Left ventricle myocardium inferior (tissue), 1 donor: ENCODE measurements at regions not wholly inside any gene's neighbourhood (a gene's known extent, or its start where the extent isn't known, plus 50 kb on each side); places are given as distances from the start of the nearest gene placed in this dataset.
"Not testable (repeated sequence)": the region's sequence is repeated elsewhere in the genome, so short reads cannot be mapped to it uniquely, and the experiment has no call there.

Experiments used
- DNase-seq: peaks from one replicate; pipeline ENCODE4 v3.0.0-alpha.2; 2020
- H3K27ac ChIP-seq: fragments of 200-600 bp; replicated peaks from 2 replicates; pipeline ENCODE4 v1.8.0; 2021
- H3K27me3 ChIP-seq: fragments of 200-600 bp; 2 replicates; pipeline ENCODE4 v1.8.0; 2021; ENCODE audit warnings: low read depth
- H3K36me3 ChIP-seq: fragments of 200-600 bp; 2 replicates; pipeline ENCODE4 v1.8.0; 2021
- H3K4me1 ChIP-seq: fragments of 200-600 bp; 2 replicates; pipeline ENCODE4 v1.8.0; 2021
- H3K4me3 ChIP-seq: fragments of 200-600 bp; 2 replicates; pipeline ENCODE4 v1.8.0; 2021; ENCODE audit warnings: mild to moderate bottlenecking, moderate library complexity
- H3K9me3 ChIP-seq: fragments of 200-600 bp; replicated peaks from 2 replicates; pipeline ENCODE4 v1.8.0; 2021
- CTCF ChIP-seq: fragments of 200-600 bp; IDR thresholded peaks from 2 replicates; pipeline ENCODE4 v1.8.0; 2021; ENCODE audit warnings: antibody characterized with exemption, mild to moderate bottlenecking, borderline replicate concordance
- intact Hi-C: fragments of 100-400 bp; cut with micrococcal nuclease; formaldehyde crosslinking; loops from one replicate; pipeline ENCODE4 v1.11.0; 2022
- donor health status: DM: no; HTN: yes; CAD: no; lungs with severe emphysema.

- intact Hi-C loops = no loop called here
- no peak for TF ChIP-seq CTCF
- Histone ChIP-seq H3K4me1 (no peaks in the 10 kb centered on the region), H3K36me3 (no peaks in the 10 kb centered on the region), H3K27me3 (no peaks in the 10 kb centered on the region), H3K27ac (no peak overlapping the region), H3K9me3 (no peaks in the 10 kb centered on the region), H3K4me3 (no peak overlapping the region)
- no peak for DNase-seq
Measured at GRCh38 chr2:209147981-209148380, 275.9 kb upstream of the MAP2 start.

- H3K4me1 ChIP-seq = no peaks in the 10 kb centered on the region
- no peak overlapping the region for H3K4me3 ChIP-seq
- no peak for DNase-seq
- H3K9me3 ChIP-seq = no peaks in the 10 kb centered on the region
- no peak overlapping the region for H3K27ac ChIP-seq
- no peaks in the 10 kb centered on the region for H3K27me3 ChIP-seq
- intact Hi-C loops = no loop called here
- TF ChIP-seq CTCF = no peak
- H3K36me3 ChIP-seq = no peaks in the 10 kb centered on the region
Measured at GRCh38 chr2:209160800-209161588, 262.9 kb upstream of the MAP2 start.

- Histone ChIP-seq H3K4me3 (no peak overlapping the region), H3K4me1 (no peaks in the 10 kb centered on the region), H3K36me3 (no peaks in the 10 kb centered on the region), H3K27me3 (no peaks in the 10 kb centered on the region), H3K27ac (no peak overlapping the region), H3K9me3 (no peaks in the 10 kb centered on the region)
- intact Hi-C loops = no loop called here
- no peak for TF ChIP-seq CTCF
- DNase-seq = no peak
Measured at GRCh38 chr2:209162129-209162528, 261.7 kb upstream of the MAP2 start.

- TF ChIP-seq CTCF = no peak
- Histone ChIP-seq H3K27me3 (no peaks in the 10 kb centered on the region), H3K4me1 (no peaks in the 10 kb centered on the region), H3K36me3 (no peaks in the 10 kb centered on the region), H3K27ac (no peak overlapping the region), H3K9me3 (peaks cover 4% of the 10 kb centered on the region), H3K4me3 (no peak overlapping the region)
- intact Hi-C loops = no loop called here
- no peak for DNase-seq
Measured at GRCh38 chr2:209181984-209182383, 241.9 kb upstream of the MAP2 start.

- H3K27ac ChIP-seq, H3K36me3 ChIP-seq, DNase-seq, H3K9me3 ChIP-seq, H3K4me1 ChIP-seq, intact Hi-C loops, H3K4me3 ChIP-seq, H3K27me3 ChIP-seq: not testable (repeated sequence)
Measured at GRCh38 chr2:209186886-209187285, 237.0 kb upstream of the MAP2 start.

- intact Hi-C loops = no loop called here
- TF ChIP-seq CTCF = no peak
Measured at GRCh38 chr2:209189893-209190292, 234.0 kb upstream of the MAP2 start.

More at GRCh38 chr2:209189893-209190292, 234.0 kb upstream of the MAP2 start:
- Histone ChIP-seq H3K9me3 (no peaks in the 10 kb centered on the region), H3K4me3 (no peak overlapping the region), H3K27me3 (no peaks in the 10 kb centered on the region), H3K27ac (no peak overlapping the region), H3K4me1 (no peaks in the 10 kb centered on the region), H3K36me3 (no peaks in the 10 kb centered on the region)
- no peak for DNase-seq
